ENCODE measurements at regions not wholly inside any gene's neighbourhood (a gene's known extent, or its start where the extent isn't known, plus 50 kb on each side); places are given as distances from the start of the nearest gene placed in this dataset.

- no peak overlapping the region for H3K27ac ChIP-seq (ENCODE audit: low read depth in 1 of 2, low read length in 2 of 2)
- no peak overlapping the region for H3K27ac Mint-ChIP-seq
- H3K4me3 Mint-ChIP-seq, result no peak overlapping the region
- no peaks in the 10 kb centered on the region for H3K36me3 ChIP-seq (replicated peaks in 1 of 2; ENCODE audit: control insufficient read depth in 1 of 2, insufficient read depth in 2 of 2, low read length in 2 of 2)
- no peak overlapping the region for H2AFZ ChIP-seq (ENCODE audit: insufficient read depth, low read depth, low read length, poor library complexity, severe bottlenecking)
- no peak overlapping the region for H3K4me3 ChIP-seq (replicated peaks in 1 of 3; ENCODE audit: low read depth in 2 of 3, low read length in 3 of 3)
- DNase-seq, result no peak
- no peaks in the 10 kb centered on the region for H3K9me3 Mint-ChIP-seq
- no peaks in the 10 kb centered on the region for H3K4me1 Mint-ChIP-seq
- H3K36me3 Mint-ChIP-seq, result no peaks in the 10 kb centered on the region
- no peaks in the 10 kb centered on the region for H3K9me3 ChIP-seq (replicated peaks in 1 of 2; ENCODE audit: control insufficient read depth in 1 of 2, insufficient read depth in 1 of 2, low read length in 2 of 2)
- intact Hi-C loops (cut with micrococcal nuclease), result no loop called here
- H3K4me2 ChIP-seq (replicated peaks; ENCODE audit: extremely low read depth, low read length, poor library complexity, severe bottlenecking), result no peak overlapping the region
- H3K4me1 ChIP-seq (ENCODE audit: control insufficient read depth in 1 of 2, insufficient read depth in 2 of 2, low read length in 2 of 2), result no peaks in the 10 kb centered on the region
- no peaks in the 10 kb centered on the region for H3K27me3 ChIP-seq (ENCODE audit: control insufficient read depth in 2 of 2, insufficient read depth in 2 of 2, low read length in 2 of 2)
- H3K9ac ChIP-seq (ENCODE audit: insufficient read depth, low read length, poor library complexity, severe bottlenecking), result no peak overlapping the region
- H4K20me1 ChIP-seq (ENCODE audit: insufficient read depth, low read length), result no peaks in the 10 kb centered on the region
- TF ChIP-seq CTCF (IDR thresholded peaks at IDR 0.05), result no peak
- WGBS (ENCODE audit: insufficient coverage), result 94% methylated on average over 4 of the region's 6 CpGs
- peaks cover 5 to 13% (median 8%) of the 10 kb centered on the region in 3 donors for H3K27me3 Mint-ChIP-seq (ENCODE audit: low read depth in 3 of 3)
- H3K79me2 ChIP-seq (ENCODE audit: insufficient read depth, low read length), result no peaks in the 10 kb centered on the region
Observed at GRCh38 chr9:38127271-38127839, 58.3 kb upstream of the SHB start.

GRCh38 chr9:38126730-38127129, 57.7 kb upstream of the SHB start:
- H3K4me3 Mint-ChIP-seq, result no peak overlapping the region
- Histone ChIP-seq H2AFZ (ENCODE audit: insufficient read depth, low read depth, low read length, poor library complexity, severe bottlenecking) (no peak overlapping the region), H3K4me1 (ENCODE audit: control insufficient read depth in 1 of 2, insufficient read depth in 2 of 2, low read length in 2 of 2) (no peaks in the 10 kb centered on the region), H3K27ac (ENCODE audit: low read depth in 1 of 2, low read length in 2 of 2) (no peak overlapping the region), H3K79me2 (ENCODE audit: insufficient read depth, low read length) (no peaks in the 10 kb centered on the region), H3K27me3 (ENCODE audit: control insufficient read depth in 2 of 2, insufficient read depth in 2 of 2, low read length in 2 of 2) (no peaks in the 10 kb centered on the region), H3K4me3 (replicated peaks in 1 of 3; ENCODE audit: low read depth in 2 of 3, low read length in 3 of 3) (no peak overlapping the region), H4K20me1 (ENCODE audit: insufficient read depth, low read length) (no peaks in the 10 kb centered on the region), H3K9ac (ENCODE audit: insufficient read depth, low read length, poor library complexity, severe bottlenecking) (no peak overlapping the region), H3K36me3 (replicated peaks in 1 of 2; ENCODE audit: control insufficient read depth in 1 of 2, insufficient read depth in 2 of 2, low read length in 2 of 2) (no peaks in the 10 kb centered on the region), H3K9me3 (replicated peaks in 1 of 2; ENCODE audit: control insufficient read depth in 1 of 2, insufficient read depth in 1 of 2, low read length in 2 of 2) (no peaks in the 10 kb centered on the region), H3K4me2 (replicated peaks; ENCODE audit: extremely low read depth, low read length, poor library complexity, severe bottlenecking) (no peak overlapping the region)
- intact Hi-C loops (cut with micrococcal nuclease), result no loop called here
- H3K4me1 Mint-ChIP-seq, result no peaks in the 10 kb centered on the region
- H3K36me3 Mint-ChIP-seq, result no peaks in the 10 kb centered on the region
- H3K27ac Mint-ChIP-seq, result no peak overlapping the region
- no peaks in the 10 kb centered on the region for H3K9me3 Mint-ChIP-seq
- no peak for TF ChIP-seq CTCF (IDR thresholded peaks at IDR 0.05)
- no peak for DNase-seq
- WGBS (ENCODE audit: insufficient coverage), result 82% methylated on average over 6 of the region's 6 CpGs
- H3K27me3 Mint-ChIP-seq (ENCODE audit: low read depth in 3 of 3), result peaks cover 5 to 9% (median 8%) of the 10 kb centered on the region in 3 donors

Measured in CD14-positive monocyte (primary cell).